ENCODE measurements at regions not wholly inside any gene's neighbourhood (a gene's known extent, or its start where the extent isn't known, plus 50 kb on each side); places are given as distances from the start of the nearest gene placed in this dataset.

DNA sequence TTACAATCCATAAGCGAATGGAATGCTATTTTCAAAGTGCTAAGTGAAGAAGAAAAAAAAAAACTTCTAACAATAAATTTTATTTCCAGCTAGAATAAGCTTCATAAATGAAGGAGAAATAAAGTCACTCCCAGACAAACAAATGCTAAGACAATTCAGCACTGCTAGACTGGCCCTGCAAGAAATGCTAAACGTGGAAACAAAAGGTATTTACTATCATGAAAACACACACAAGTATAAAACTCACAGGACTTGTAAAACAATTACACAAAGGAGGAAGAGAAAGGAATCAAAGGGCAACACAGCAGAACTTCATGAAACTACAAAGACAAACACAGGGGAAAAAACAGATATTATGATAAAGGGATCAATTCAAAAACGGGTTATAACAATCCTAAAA is 85.8 kb upstream of the NELL2 start:
- FAIRE-seq (no peak), DNase-seq (ENCODE audit: insufficient read length, low spot score) (no peak)

DNA sequence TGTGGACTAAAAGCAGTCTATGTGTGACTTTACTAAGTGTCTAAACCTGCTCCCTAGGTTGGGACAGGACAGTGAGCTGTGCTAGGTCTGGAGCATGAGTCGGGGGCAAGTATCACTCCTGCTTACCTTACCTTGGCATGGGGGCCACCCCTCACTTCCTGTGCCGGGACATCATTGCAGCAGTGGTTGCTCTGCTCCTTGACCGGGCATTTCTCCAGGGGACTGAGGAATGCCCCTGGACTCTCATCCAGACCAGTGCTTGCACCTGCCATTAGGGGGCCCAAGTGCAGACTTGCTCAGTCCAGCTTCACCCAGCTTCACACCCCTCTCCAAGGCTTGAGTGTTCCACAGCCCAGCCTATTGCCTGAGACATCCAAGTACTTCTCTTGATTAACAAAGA is 84.7 kb upstream of the NELL2 start:
- DNase-seq (ENCODE audit: insufficient read length, low spot score) (no peak), FAIRE-seq (no peak)

DNA sequence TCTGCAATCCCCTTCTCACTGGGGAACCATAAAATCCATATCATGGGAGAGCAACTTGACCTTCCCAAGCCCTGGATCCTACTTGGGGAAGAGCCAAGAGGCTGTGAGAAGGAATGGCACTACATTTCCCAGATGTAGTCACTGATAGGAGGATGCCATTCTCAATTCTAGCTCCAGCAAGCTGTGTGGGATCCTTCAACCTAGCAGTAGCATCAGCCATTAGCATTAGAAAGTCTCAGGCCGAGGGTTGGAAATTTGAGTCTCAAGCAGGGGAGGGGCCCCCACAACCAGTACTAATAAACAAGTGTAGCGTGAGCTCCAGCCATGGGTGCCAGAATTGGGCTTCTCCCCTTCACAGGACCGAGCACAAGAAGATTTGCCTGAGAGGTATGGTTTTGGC is 84.3 kb upstream of the NELL2 start:
- FAIRE-seq, result no peak
- no peak for DNase-seq (ENCODE audit: insufficient read length, low spot score)

DNA sequence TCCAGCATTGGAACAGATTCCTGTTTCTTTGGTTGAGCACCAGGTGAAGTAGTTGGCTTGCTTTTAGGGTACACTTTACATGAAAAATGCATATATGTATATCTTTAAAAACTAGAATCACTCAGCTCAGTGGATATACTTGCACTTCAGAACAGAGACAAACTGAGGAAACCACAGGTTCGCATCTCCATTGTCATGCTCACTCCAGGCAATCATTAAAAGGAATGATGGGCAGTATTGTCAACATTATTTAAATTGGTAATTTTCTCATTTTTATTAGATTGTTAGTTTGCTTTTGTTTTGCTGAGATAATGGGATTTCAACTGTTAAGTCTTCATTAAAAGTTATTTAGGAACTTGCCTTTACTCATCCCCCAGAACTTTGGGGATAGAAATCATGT is 71.0 kb upstream of the NELL2 start:
- no peak for FAIRE-seq
- no peak for DNase-seq (ENCODE audit: insufficient read length, low spot score)

DNA sequence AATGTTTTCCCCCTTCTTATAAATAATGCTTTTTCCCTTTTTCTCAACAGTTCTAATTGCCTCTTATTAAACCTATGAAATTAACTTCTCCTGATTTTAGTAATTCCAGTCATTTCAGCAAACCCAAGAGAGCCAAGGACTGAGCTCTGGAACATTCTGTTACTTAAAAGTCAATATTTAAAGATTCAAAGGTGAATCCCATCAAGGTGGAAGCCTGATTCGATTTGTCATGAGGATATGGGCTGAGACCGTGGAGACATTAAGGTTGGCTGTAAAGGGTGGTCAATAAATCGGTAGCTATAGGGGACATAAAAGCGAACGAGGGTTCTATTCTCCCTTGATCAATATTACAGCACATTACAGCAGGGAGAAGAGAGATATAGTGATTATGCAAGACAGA is 66.6 kb upstream of the NELL2 start:
- no peak for DNase-seq (ENCODE audit: insufficient read length, low spot score)
- FAIRE-seq, result no peak

DNA sequence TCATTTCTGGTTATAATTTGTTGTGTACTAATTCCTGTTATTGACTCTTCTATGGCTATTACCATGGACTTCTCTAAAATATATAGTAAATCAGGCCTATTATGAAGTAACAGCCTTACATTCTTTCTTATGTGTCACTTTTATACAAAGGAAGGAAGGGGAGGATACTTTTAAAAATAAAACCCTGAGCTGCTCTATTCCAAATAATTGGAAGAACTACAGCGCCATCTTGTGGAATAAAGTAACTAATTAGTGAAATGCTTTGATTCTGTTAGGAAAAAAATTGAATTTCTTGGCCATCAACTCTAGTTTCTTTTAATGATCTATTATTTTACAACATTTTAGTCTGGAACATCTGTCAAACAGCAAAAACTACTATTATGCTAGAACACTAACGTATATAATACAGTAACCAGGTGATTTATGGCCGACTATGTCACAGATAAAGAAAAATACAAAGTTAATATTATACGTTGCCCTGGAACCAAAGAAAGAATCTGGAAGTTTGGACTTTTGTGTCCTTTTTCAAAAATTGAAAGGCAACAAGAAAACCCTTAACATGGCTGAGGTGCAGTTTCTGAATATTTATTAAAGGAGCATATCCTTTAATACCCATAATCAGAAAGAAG is 55.0 kb upstream of the NELL2 start:
- DNase-seq (ENCODE audit: insufficient read length, low spot score), result peak; percentile 17
- no peak for FAIRE-seq

DNA sequence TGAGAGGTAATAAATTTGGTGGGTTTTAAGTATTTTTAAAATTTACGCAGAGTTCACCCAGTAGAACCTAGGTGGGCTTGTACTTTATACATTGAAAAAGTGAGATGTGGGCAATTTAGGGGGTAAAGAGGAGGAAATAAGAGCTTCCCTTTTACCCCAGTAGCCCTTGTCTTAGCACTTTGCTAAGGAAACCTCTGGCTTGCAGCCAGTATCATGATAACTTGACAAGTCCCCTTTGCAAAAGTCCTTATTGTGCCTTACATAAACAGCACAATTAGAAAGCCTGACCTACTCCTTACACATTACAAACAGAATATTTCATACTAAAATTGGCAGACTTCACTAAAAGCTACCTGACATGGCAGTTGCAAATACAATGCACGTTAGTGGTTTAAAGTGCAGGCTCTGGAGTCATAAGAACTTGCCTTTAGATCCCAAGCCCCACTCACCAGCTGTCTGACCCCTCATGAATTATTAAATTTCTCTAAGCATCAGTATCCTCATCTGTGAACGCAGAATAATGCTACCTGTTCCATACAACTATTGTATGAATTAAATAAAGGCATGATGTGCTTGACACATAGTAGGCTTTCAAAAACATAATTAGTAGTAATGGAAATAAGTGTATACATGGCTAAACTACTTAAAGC is 53.2 kb upstream of the NELL2 start:
- DNase-seq (ENCODE audit: insufficient read length, low spot score) (no peak), FAIRE-seq (no peak)
